ENCODE measurements at regions not wholly inside any gene's neighbourhood (a gene's known extent, or its start where the extent isn't known, plus 50 kb on each side); places are given as distances from the start of the nearest gene placed in this dataset.

GRCh38 chr9:29866556-29866955, 2293.3 kb upstream of the C9orf72 start:
- no peak for TF ChIP-seq POLR2AphosphoS5 (IDR thresholded peaks at IDR 0.05)
- TF ChIP-seq CTCF (IDR thresholded peaks at IDR 0.05), result no peak

Data from prostate gland (tissue), 2 donors.